GM18505 (cell line): ENCODE measurements at regions not wholly inside any gene's neighbourhood (a gene's known extent, or its start where the extent isn't known, plus 50 kb on each side); places are given as distances from the start of the nearest gene placed in this dataset.
"Not testable (repeated sequence)": the region's sequence is repeated elsewhere in the genome, so short reads cannot be mapped to it uniquely, and the experiment has no call there.

Source experiments
- ATAC-seq: cut with Tn5 transposase; IDR thresholded peaks from one replicate; pipeline ENCODE4 v1.9.1; 2021; ENCODE audit not compliant: unreplicated experiment
- POLR2A ChIP-seq: IDR thresholded peaks from 4 replicates; pipeline ENCODE4 v1.6.1; 2011; ENCODE audit warnings: borderline replicate concordance; ENCODE audit not compliant: insufficient read depth, insufficient read length; ENCODE audit errors: extremely low read depth

DNA sequence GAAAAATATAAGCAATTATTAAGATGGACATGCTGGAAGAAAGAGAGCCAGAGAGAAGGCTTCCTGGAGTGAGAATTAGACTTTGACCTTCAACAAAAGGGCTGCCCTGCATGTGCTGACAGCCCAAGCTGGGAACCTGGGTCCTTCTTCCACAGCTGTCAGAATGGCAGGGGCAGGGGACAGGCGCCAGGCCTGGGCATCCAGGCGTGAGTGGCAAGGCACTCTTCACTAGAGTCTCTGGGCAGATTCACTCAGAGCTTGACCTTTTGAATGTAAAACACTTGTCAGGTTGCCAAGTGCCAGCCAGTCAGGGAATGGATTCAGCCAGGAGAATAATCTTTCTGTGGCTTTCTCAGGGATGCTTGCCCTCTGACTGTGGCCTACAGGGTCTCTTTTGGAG is 119.1 kb upstream of the CLINT1 start:
- no peak for TF ChIP-seq POLR2A
- no peak for ATAC-seq

GRCh38 chr5:157976429-157976828 is 117.5 kb upstream of the CLINT1 start:
- ATAC-seq: no peak
- TF ChIP-seq POLR2A: no peak

DNA sequence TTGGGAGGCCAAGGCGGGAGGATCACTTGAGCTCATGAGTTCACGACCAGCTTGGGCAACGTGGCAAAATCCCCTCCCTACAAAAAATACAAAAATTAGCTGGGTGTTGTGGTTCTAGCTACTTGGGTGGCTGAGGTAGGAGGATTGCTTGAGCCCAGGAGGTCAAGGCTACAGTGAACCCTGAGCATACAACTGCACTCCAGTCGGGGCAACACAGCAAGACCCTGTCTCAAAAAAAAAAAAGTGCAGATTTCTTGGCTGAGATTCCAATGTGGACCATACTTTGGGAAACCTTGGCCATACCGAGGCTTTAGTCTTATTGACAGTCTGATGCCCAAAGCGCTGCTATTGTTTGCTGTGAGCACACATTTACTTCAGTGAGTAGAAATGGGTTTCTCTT is 113.6 kb upstream of the CLINT1 start:
- no peak for TF ChIP-seq POLR2A
- no peak for ATAC-seq

GRCh38 chr5:157971571-157972216 is 112.7 kb upstream of the CLINT1 start:
- ATAC-seq: no peak
- no peak for TF ChIP-seq POLR2A

DNA sequence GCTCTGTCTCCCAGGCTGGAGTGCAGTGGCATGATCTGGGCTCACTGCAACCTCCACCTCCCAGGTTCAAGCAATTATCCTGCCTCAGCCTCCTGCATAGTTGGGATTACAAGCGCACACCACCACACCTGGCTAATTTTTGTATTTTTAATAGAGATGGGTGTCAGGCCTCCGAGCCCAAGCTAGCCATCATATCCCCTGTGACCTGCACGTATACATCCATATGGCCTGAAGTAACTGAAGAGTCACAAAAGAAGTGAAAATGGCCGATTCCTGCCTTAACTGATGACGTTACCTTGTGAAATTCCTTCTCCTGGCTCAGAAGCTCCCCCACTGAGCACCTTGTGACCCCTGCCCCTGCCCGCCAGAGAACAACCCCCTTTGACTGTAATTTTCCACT is 109.6 kb upstream of the CLINT1 start:
- not testable (repeated sequence) for ATAC-seq

- no peak for ATAC-seq
These were observed 107.0 kb upstream of the CLINT1 start for GRCh38 chr5:157965989-157966388.

DNA sequence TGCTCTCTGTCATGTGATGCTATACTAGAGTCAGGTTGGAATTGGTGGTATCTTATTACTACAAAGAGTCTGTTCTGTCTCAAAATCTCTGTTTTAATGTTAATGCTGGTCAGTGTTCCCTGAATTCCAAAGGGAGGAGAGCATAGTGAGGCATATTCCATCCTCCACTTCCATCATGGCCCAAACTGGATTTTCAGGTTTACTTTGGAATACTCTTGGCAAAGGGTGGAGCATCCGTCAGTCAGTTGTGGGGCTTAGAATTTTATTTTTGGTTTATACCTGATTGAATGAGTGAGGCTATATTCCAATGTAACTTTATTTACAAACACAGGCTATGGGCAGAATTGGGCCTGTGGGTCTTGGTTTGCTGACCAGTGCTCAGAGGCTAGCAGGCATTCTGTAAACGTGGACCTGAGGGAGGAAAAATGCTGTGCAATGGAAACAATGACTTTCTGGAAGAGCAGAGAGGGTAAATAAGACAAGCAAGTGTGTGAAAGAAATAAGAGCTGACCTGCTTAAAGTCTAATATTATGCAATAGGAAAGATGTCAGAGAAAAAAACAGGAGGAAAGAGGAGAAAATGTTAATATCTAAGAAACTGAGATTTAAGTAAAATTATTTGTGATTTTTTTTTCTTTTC is 106.2 kb upstream of the CLINT1 start:
- no peak for TF ChIP-seq POLR2A
- ATAC-seq: no peak

More at GRCh38 chr5:157965989-157966388, 107.0 kb upstream of the CLINT1 start:
- TF ChIP-seq POLR2A: no peak

DNA sequence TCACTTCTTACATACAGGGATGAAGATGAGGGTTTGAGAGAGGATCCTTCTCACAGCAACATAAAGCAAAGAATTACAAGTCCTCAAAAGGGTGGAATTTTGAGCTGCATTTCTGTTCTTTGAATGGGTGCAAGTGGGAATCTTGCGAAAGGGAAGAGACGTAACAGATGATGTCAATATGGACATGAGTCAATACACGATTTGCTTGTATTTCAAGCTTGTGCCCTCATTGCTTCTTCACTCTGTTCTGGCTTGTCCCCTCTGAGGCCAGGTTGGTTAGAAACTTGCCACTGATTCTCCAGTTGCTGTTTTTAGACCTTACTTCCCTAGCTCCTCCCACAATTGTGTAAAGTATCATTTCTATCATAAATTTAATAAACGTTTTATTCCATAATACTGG is 104.8 kb upstream of the CLINT1 start:
- TF ChIP-seq POLR2A: no peak
- ATAC-seq: no peak

DNA sequence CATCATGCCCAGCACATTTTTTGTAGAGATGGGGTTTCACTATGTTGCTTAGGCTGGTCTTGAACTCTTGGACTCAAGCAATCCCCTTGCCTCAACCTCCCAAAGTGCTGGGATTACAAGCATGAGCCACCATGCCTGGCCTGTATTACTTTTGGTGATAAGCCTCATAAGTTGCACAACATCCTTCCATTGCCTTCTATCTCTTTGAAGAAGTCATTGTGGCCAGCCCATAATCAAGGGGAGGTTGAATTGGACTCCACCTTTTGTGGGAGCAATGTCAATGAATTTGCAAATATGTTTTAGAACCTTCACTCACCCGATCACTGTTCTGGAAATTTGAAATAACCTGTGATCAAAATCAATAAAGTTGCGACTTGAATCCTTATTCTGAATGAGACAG is 104.3 kb upstream of the CLINT1 start:
- TF ChIP-seq POLR2A: no peak
- no peak for ATAC-seq

- ATAC-seq: not testable (repeated sequence)
These were observed 103.7 kb upstream of the CLINT1 start for GRCh38 chr5:157962686-157963085.

GRCh38 chr5:157961896-157962590 is 103.1 kb upstream of the CLINT1 start:
- no peak for ATAC-seq
- TF ChIP-seq POLR2A: no peak

DNA sequence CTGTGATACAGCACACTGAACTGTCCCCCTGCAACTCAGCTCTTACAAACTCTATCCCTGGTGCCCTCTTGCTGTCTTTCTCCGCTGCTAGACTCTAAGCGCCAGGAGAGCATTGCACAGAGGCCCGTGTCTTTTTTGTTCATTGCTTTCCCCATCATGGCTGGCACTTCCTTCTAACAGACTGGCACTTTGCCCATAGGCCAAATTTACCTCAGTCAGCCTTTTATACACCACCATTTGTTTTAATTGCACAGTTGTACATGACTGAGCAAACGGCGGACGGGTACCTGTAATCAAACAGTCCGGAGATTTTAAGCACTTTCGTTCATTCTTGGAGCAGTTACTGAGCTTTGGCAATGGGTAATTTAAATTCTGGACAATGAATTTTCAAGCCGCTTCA is 102.2 kb upstream of the CLINT1 start:
- TF ChIP-seq POLR2A: no peak

DNA sequence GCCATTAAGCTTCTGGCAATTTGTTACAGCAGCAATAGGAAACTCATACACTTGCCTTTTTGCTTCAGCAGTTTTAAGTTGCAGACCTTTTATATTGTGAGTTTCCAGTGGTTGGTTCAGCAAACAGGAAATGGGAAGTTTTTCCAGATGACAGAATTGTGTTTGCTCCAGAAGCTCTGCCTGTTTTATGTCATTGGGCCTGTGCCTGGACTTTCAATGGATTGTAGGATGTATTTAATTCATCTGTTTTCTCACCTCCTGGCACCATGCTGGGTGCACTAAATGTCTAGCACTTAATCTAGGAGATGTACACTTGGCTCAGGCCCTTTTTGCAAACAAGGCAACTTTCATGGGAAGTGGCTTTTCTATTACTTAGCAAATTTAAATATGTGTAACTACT is 100.4 kb upstream of the CLINT1 start:
- TF ChIP-seq POLR2A: no peak
- no peak for ATAC-seq

More for the DNA sequence above, 102.2 kb upstream of the CLINT1 start:
- no peak for ATAC-seq

DNA sequence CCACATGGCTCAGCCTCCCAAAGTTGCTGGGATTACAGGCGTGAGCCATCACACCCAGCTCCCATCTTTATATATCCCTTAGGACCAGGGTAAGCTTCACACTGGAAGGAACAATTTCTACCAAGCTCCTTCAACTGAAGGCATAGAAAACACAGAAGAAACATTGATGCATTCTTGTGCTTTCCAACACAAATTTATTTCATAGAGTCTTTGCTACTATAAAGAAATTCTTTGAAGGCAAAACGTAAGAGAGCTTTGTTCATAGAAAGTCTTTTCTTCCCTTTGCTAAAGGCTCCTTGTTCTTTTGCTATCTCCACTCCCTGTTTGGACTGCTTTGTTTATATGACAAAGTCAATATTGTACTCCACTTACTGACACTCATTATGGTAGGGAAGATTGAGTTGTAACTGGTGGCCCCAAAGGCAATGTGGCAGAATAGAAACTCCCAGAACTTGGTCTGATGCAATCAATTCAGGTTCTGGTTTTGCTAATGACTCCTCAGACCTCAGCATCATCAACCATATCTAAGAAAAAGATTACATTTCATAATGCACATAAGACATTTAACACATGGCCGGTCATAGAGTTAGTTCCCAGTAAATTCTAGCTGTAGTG is 97.4 kb upstream of the CLINT1 start:
- no peak for TF ChIP-seq POLR2A
- ATAC-seq: no peak
